ENCODE measurements at regions not wholly inside any gene's neighbourhood (a gene's known extent, or its start where the extent isn't known, plus 50 kb on each side); places are given as distances from the start of the nearest gene placed in this dataset.

DNA sequence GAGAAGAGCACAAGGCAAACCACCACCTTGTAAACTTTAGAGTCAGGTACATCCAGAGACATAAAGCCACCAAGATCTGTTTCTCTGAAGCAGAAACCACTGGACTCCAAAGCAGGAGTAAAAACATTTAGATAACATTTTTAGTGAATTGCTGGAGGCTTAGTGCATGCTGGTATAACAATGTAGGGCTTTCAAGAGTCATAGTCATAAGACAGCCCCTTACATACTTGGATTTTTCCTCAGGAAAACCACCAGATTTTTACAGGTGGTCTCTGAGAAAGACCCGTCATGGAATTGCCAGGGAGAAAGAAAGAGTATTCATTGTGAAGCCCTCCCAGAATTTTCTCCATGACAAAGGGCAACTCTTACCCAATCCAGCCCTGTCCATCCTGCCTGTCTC lies 434.5 kb upstream of the NAALADL2 start:
- DNase-seq (ENCODE audit: low read depth) = no peak
- no peak overlapping the region for H2AFZ ChIP-seq (ENCODE audit: low read depth, low read length)

DNA sequence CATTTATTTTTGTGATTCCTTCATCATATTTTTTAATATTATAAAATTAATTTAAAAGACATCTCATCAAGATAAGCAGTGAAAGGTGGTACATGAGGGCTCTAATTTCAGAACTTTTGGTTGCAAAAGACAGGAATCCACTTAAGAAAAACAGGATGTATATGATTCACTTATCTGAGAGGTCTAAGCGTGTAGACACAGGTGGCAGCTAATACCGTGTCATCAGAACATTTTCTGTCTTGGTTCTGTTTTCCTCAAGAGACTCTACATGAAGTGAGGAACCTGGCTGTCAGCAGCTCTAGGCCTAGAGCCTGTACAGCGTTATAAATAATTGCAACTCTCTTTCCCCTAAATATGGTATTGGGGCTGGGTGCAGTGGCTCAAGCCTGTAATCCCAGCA lies 433.7 kb upstream of the NAALADL2 start:
- Histone ChIP-seq H3K9ac (ENCODE audit: low read length) (no peak overlapping the region), H3K4me3 (ENCODE audit: insufficient read depth, low read depth, low read length) (no peak overlapping the region), H3K79me2 (ENCODE audit: insufficient read depth, low read length) (no peaks in the 10 kb centered on the region), H2AFZ (ENCODE audit: low read depth, low read length) (no peak overlapping the region), H3K9me3 (ENCODE audit: insufficient read depth, low read depth, low read length) (no peaks in the 10 kb centered on the region), H4K20me1 (ENCODE audit: insufficient read depth, low read length) (no peaks in the 10 kb centered on the region), H3K36me3 (ENCODE audit: insufficient read depth, low read length) (no peaks in the 10 kb centered on the region), H3K27ac (ENCODE audit: low read depth, low read length) (no peak overlapping the region), H3K27me3 (ENCODE audit: insufficient read depth, low read length) (no peaks in the 10 kb centered on the region), H3K4me2 (ENCODE audit: low read length) (no peak overlapping the region), H3K4me1 (ENCODE audit: insufficient read depth, low read length) (no peaks in the 10 kb centered on the region)
- no peak overlapping the region for H3K27ac Mint-ChIP-seq (ENCODE audit: unreplicated experiment)
- no peaks in the 10 kb centered on the region for H3K9me3 Mint-ChIP-seq (ENCODE audit: unreplicated experiment)
- H3K4me1 Mint-ChIP-seq (ENCODE audit: low read depth, unreplicated experiment) = no peaks in the 10 kb centered on the region
- FAIRE-seq (no peak), DNase-seq (ENCODE audit: low read depth) (no peak)
- no peak for TF ChIP-seq EZH2 (IDR thresholded peaks at IDR 0.05; ENCODE audit: insufficient read depth, low read length)
- H3K27me3 Mint-ChIP-seq (ENCODE audit: low read depth, unreplicated experiment) = no peaks in the 10 kb centered on the region
- H3K36me3 Mint-ChIP-seq (ENCODE audit: low read depth, unreplicated experiment) = no peaks in the 10 kb centered on the region
- no peak overlapping the region for H3K4me3 Mint-ChIP-seq (ENCODE audit: unreplicated experiment)

More for the DNA sequence above, 434.5 kb upstream of the NAALADL2 start:
- Mint-ChIP-seq H3K4me3 (ENCODE audit: unreplicated experiment) (no peak overlapping the region), H3K27me3 (ENCODE audit: low read depth, unreplicated experiment) (no peaks in the 10 kb centered on the region), H3K9me3 (ENCODE audit: unreplicated experiment) (no peaks in the 10 kb centered on the region), H3K27ac (ENCODE audit: unreplicated experiment) (no peak overlapping the region), H3K36me3 (ENCODE audit: low read depth, unreplicated experiment) (no peaks in the 10 kb centered on the region), H3K4me1 (ENCODE audit: low read depth, unreplicated experiment) (no peaks in the 10 kb centered on the region)
- Histone ChIP-seq H3K27me3 (ENCODE audit: insufficient read depth, low read length) (no peaks in the 10 kb centered on the region), H3K36me3 (ENCODE audit: insufficient read depth, low read length) (no peaks in the 10 kb centered on the region), H3K4me1 (ENCODE audit: insufficient read depth, low read length) (no peaks in the 10 kb centered on the region), H4K20me1 (ENCODE audit: insufficient read depth, low read length) (no peaks in the 10 kb centered on the region), H3K27ac (ENCODE audit: low read depth, low read length) (no peak overlapping the region), H3K4me2 (ENCODE audit: low read length) (no peak overlapping the region), H3K79me2 (ENCODE audit: insufficient read depth, low read length) (no peaks in the 10 kb centered on the region), H3K4me3 (ENCODE audit: insufficient read depth, low read depth, low read length) (no peak overlapping the region), H3K9ac (ENCODE audit: low read length) (no peak overlapping the region), H3K9me3 (ENCODE audit: insufficient read depth, low read depth, low read length) (no peaks in the 10 kb centered on the region)
- no peak for FAIRE-seq
- TF ChIP-seq EZH2 (IDR thresholded peaks at IDR 0.05; ENCODE audit: insufficient read depth, low read length) = no peak
- TF ChIP-seq, protein P1, sequence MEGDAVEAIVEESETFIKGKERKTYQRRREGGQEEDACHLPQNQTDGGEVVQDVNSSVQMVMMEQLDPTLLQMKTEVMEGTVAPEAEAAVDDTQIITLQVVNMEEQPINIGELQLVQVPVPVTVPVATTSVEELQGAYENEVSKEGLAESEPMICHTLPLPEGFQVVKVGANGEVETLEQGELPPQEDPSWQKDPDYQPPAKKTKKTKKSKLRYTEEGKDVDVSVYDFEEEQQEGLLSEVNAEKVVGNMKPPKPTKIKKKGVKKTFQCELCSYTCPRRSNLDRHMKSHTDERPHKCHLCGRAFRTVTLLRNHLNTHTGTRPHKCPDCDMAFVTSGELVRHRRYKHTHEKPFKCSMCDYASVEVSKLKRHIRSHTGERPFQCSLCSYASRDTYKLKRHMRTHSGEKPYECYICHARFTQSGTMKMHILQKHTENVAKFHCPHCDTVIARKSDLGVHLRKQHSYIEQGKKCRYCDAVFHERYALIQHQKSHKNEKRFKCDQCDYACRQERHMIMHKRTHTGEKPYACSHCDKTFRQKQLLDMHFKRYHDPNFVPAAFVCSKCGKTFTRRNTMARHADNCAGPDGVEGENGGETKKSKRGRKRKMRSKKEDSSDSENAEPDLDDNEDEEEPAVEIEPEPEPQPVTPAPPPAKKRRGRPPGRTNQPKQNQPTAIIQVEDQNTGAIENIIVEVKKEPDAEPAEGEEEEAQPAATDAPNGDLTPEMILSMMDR (IDR thresholded peaks at IDR 0.05; ENCODE audit: insufficient read depth, low read depth, low read length) = no peak

DNA sequence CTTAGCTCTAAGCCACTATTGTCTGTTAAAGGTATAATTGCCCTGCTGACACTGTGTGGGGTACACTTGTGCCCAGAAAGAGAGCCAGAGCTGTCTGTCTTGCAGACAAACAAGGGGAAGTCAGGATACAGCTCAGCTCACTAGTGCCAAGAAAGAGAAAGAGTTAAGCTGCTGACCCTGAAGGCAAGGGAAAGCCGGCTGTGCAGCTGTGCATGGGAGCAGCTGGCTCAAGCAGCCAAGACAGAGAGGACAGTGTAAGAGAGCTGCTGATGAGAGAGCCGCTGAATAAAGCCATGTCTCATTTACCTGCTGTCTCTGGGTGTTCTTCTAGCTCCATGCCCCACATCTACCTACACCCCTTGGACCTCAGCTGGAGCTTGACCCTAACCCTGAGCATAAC lies 428.1 kb upstream of the NAALADL2 start:
- H3K79me2 ChIP-seq (ENCODE audit: insufficient read depth, low read length) = no peaks in the 10 kb centered on the region
- no peaks in the 10 kb centered on the region for H3K27me3 ChIP-seq (ENCODE audit: insufficient read depth, low read length)
- DNase-seq (ENCODE audit: low read depth) = no peak
- H3K27ac Mint-ChIP-seq (ENCODE audit: unreplicated experiment) = no peak overlapping the region
- H3K4me3 Mint-ChIP-seq (ENCODE audit: unreplicated experiment) = no peak overlapping the region
- TF ChIP-seq, protein P1 (IDR thresholded peaks at IDR 0.05; ENCODE audit: insufficient read depth, low read depth, low read length) = no peak
- TF ChIP-seq EZH2 (IDR thresholded peaks at IDR 0.05; ENCODE audit: insufficient read depth, low read length) = no peak
- no peak for FAIRE-seq
- H4K20me1 ChIP-seq (ENCODE audit: insufficient read depth, low read length) = no peaks in the 10 kb centered on the region
- no peak overlapping the region for H3K4me3 ChIP-seq (ENCODE audit: insufficient read depth, low read depth, low read length)
- no peak overlapping the region for H3K27ac ChIP-seq (ENCODE audit: low read depth, low read length)
- H3K4me1 Mint-ChIP-seq (ENCODE audit: low read depth, unreplicated experiment) = no peaks in the 10 kb centered on the region
- H3K4me1 ChIP-seq (ENCODE audit: insufficient read depth, low read length) = no peaks in the 10 kb centered on the region
- peaks cover 2% of the 10 kb centered on the region for H3K9me3 Mint-ChIP-seq (ENCODE audit: unreplicated experiment)
- H3K27me3 Mint-ChIP-seq (ENCODE audit: low read depth, unreplicated experiment) = no peaks in the 10 kb centered on the region
- no peaks in the 10 kb centered on the region for H3K36me3 ChIP-seq (ENCODE audit: insufficient read depth, low read length)
- H3K4me2 ChIP-seq (ENCODE audit: low read length) = no peak overlapping the region
- H3K36me3 Mint-ChIP-seq (ENCODE audit: low read depth, unreplicated experiment) = no peaks in the 10 kb centered on the region
- no peaks in the 10 kb centered on the region for H3K9me3 ChIP-seq (ENCODE audit: insufficient read depth, low read depth, low read length)
- no peak overlapping the region for H3K9ac ChIP-seq (ENCODE audit: low read length)
- H2AFZ ChIP-seq (ENCODE audit: low read depth, low read length) = no peak overlapping the region
